Fibroblast of lung (primary cell): ENCODE measurements at regions not wholly inside any gene's neighbourhood (a gene's known extent, or its start where the extent isn't known, plus 50 kb on each side); places are given as distances from the start of the nearest gene placed in this dataset.
"Not testable (repeated sequence)": the region's sequence is repeated elsewhere in the genome, so short reads cannot be mapped to it uniquely, and the experiment has no call there.

Experiments used
- DNase-seq, 2 donors: peaks; one replicate each; pipeline versions ENCODE4 v3.0.0 to v3.0.0-alpha.2; 2010; ENCODE audit warnings: low read depth in 2 of 2
- H2AFZ ChIP-seq: 2 replicates; pipeline ENCODE4 v1.5.1; 2012; ENCODE audit warnings: low read length, control low read depth, inconsistent platforms
- H3K27ac ChIP-seq: 2 replicates; pipeline ENCODE4 v1.5.1; 2011; ENCODE audit warnings: low read length, control low read depth; ENCODE audit not compliant: insufficient read depth
- H3K27me3 ChIP-seq: 2 replicates; pipeline ENCODE4 v1.5.1; 2011; ENCODE audit warnings: mild to moderate bottlenecking, low read length; ENCODE audit not compliant: control insufficient read depth, insufficient read depth
- H3K36me3 ChIP-seq: 2 replicates; pipeline ENCODE4 v1.5.1; 2011; ENCODE audit warnings: low read length; ENCODE audit not compliant: control insufficient read depth, insufficient read depth
- H3K4me1 ChIP-seq: 2 replicates; pipeline ENCODE4 v1.5.1; 2011; ENCODE audit warnings: low read length; ENCODE audit not compliant: control insufficient read depth, insufficient read depth; ENCODE audit errors: extremely low read depth
- H3K4me2 ChIP-seq: 2 replicates; pipeline ENCODE4 v1.5.1; 2011; ENCODE audit warnings: low read length, control low read depth; ENCODE audit not compliant: insufficient read depth; ENCODE audit errors: extremely low read depth
- H3K4me3 ChIP-seq, 4 experiments: fragments of 200-600 bp in 1 of 4; sonication (generic) in 1 of 4; replicated peaks in 1 of 4; 2 replicates each; pipeline ENCODE4 v1.5.1; 2011 to 2016; ENCODE audit warnings: low read length in 4 of 4, low read depth in 3 of 4, mild to moderate bottlenecking in 3 of 4, control low read depth in 2 of 4, inconsistent platforms in 1 of 4, mixed read lengths in 1 of 4; ENCODE audit not compliant: insufficient read depth in 1 of 4; ENCODE audit errors: control extremely low read depth in 1 of 4
- H3K79me2 ChIP-seq: 2 replicates; pipeline ENCODE4 v1.5.1; 2012; ENCODE audit warnings: mild to moderate bottlenecking, low read length, inconsistent platforms; ENCODE audit not compliant: control insufficient read depth, insufficient read depth
- H3K9ac ChIP-seq: 2 replicates; pipeline ENCODE4 v1.5.1; 2011; ENCODE audit warnings: mild to moderate bottlenecking, low read length, control low read depth; ENCODE audit not compliant: insufficient read depth
- H3K9me3 ChIP-seq: 2 replicates; pipeline ENCODE4 v1.5.1; 2012; ENCODE audit warnings: low read depth, low read length; ENCODE audit not compliant: control insufficient read depth, insufficient read depth
- H4K20me1 ChIP-seq: 2 replicates; pipeline ENCODE4 v1.5.1; 2011; ENCODE audit warnings: low read length; ENCODE audit not compliant: control insufficient read depth, insufficient read depth; ENCODE audit errors: extremely low read depth
- CTCF ChIP-seq, 2 donors: IDR thresholded peaks in 1 of 2; conservative IDR thresholded peaks in 1 of 2; 1 replicate in 1 of 2; 2 replicates in 1 of 2; pipeline ENCODE4 v1.5.1; 2011 to 2012; ENCODE audit warnings: low read length in 2 of 2, control low read depth in 1 of 2, inconsistent platforms in 1 of 2, low read depth in 1 of 2, mild to moderate bottlenecking in 1 of 2
- EZH2 ChIP-seq: IDR thresholded peaks from 2 replicates; pipeline ENCODE4 v1.5.1; 2012; ENCODE audit warnings: low read length, control low read depth, mild to moderate bottlenecking; ENCODE audit errors: missing control alignments

GRCh38 chr13:87972568-87972967, 301.4 kb downstream of the SLITRK5 start:
- Histone ChIP-seq H3K36me3 (no peaks in the 10 kb centered on the region), H3K27ac (no peak overlapping the region), H3K27me3 (no peaks in the 10 kb centered on the region), H3K4me2 (no peak overlapping the region), H3K4me3 (no peak overlapping the region), H3K9me3 (no peaks in the 10 kb centered on the region), H3K9ac (no peak overlapping the region), H3K4me1 (no peaks in the 10 kb centered on the region), H2AFZ (no peak overlapping the region), H3K79me2 (no peaks in the 10 kb centered on the region), H4K20me1 (no peaks in the 10 kb centered on the region)
- TF ChIP-seq CTCF (conservative IDR thresholded peaks at IDR 0.05 in 1 of 2, IDR thresholded peaks at IDR 0.05 in 1 of 2; ENCODE audit: low read depth in 1 of 2, low read length in 2 of 2) (no peak), EZH2 (no peak)
- no peak for DNase-seq

- DNase-seq, result peak; percentile 2 to 82
- no peak overlapping the region for H3K4me3 ChIP-seq
- TF ChIP-seq EZH2 (no peak), CTCF (conservative IDR thresholded peaks at IDR 0.05 in 1 of 2, IDR thresholded peaks at IDR 0.05 in 1 of 2; ENCODE audit: low read depth in 1 of 2, low read length in 2 of 2) (no peak)
- H3K9ac ChIP-seq, result no peak overlapping the region
- no peaks in the 10 kb centered on the region for H3K4me1 ChIP-seq
- H3K27ac ChIP-seq, result no peak overlapping the region
- no peaks in the 10 kb centered on the region for H3K9me3 ChIP-seq
- no peak overlapping the region for H2AFZ ChIP-seq
- no peaks in the 10 kb centered on the region for H3K79me2 ChIP-seq
- H4K20me1 ChIP-seq, result no peaks in the 10 kb centered on the region
- H3K36me3 ChIP-seq, result no peaks in the 10 kb centered on the region
- H3K4me2 ChIP-seq, result no peak overlapping the region
- H3K27me3 ChIP-seq, result no peaks in the 10 kb centered on the region
Observed at GRCh38 chr13:87975035-87975434, 303.9 kb downstream of the SLITRK5 start.

GRCh38 chr13:87976650-87977049, 305.5 kb downstream of the SLITRK5 start:
- H3K79me2 ChIP-seq, H3K27me3 ChIP-seq, H3K4me3 ChIP-seq, DNase-seq, H3K4me1 ChIP-seq, H3K4me2 ChIP-seq, H2AFZ ChIP-seq, H4K20me1 ChIP-seq, H3K9me3 ChIP-seq, H3K27ac ChIP-seq, H3K36me3 ChIP-seq, H3K9ac ChIP-seq: not testable (repeated sequence)
